Stimulated activated naive CD8-positive, alpha-beta T cell treated with anti-CD3 and anti-CD28 coated beads, Interleukin-15, amount 100 ng/mL, for 72 hours (primary cell): ENCODE measurements at regions not wholly inside any gene's neighbourhood (a gene's known extent, or its start where the extent isn't known, plus 50 kb on each side); places are given as distances from the start of the nearest gene placed in this dataset.
A peak's percentile ranks its signal among the peaks of the same experiment; 100 is the strongest.

ENCODE experiments used
- ATAC-seq: fragments of 150-1000 bp; cut with Tn5 transposase; 2 replicates; pipeline ENCODE4 v1.10.0; 2021; ENCODE audit warnings: mild to moderate bottlenecking, moderate library complexity
- DNase-seq, 2 donors: peaks; one replicate each; pipeline ENCODE4 v3.0.0; 2021 to 2022
- H3K27ac Mint-ChIP-seq, 2 donors: one replicate each; pipeline ENCODE4 v1.8.0; 2022; ENCODE audit warnings: mild to moderate bottlenecking in 2 of 2, mixed read lengths in 2 of 2, moderate library complexity in 2 of 2
- H3K27me3 Mint-ChIP-seq: one replicate; pipeline ENCODE4 v1.8.0; 2022; ENCODE audit warnings: mixed read lengths
- H3K4me1 Mint-ChIP-seq: one replicate; pipeline ENCODE4 v1.8.0; 2022; ENCODE audit warnings: mild to moderate bottlenecking, mixed read lengths
- H3K4me3 Mint-ChIP-seq, 2 donors: one replicate each; pipeline ENCODE4 v1.8.0; 2022; ENCODE audit warnings: mild to moderate bottlenecking in 2 of 2, mixed read lengths in 2 of 2, moderate library complexity in 1 of 2
- H3K9me3 Mint-ChIP-seq, 2 donors: one replicate each; pipeline ENCODE4 v1.8.0; 2022; ENCODE audit warnings: mixed read lengths in 2 of 2

- H3K27me3 Mint-ChIP-seq: no peaks in the 10 kb centered on the region
- peaks cover 63% of the 10 kb centered on the region for H3K4me1 Mint-ChIP-seq
- H3K9me3 Mint-ChIP-seq: peaks cover 4 to 8% of the 10 kb centered on the region in 2 donors
- ATAC-seq (no peak), DNase-seq (no peak)
- H3K4me3 Mint-ChIP-seq: no peak overlapping the region
- H3K27ac Mint-ChIP-seq: no peak overlapping the region
These were observed 59.4 kb upstream of the MGAT5 start for GRCh38 chr2:134194519-134194918.

DNA sequence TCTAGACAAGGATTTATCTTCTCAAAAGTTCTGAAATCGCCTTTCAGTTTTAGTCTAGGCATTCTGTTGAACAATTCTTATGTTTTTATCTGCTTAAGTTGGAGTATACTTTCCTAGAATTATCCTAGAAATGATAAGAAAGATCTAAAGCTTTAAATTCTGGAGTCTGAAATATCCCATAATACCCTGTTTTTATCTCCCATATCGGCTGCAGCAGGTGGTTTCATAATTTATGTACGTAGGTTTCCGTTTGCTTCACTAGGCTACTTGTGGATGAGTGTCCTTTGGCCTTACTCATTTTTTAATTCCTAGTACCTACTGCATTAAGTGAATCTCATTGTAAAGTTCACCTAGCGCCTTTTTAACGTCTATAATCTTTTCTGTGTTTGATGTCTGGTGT is 58.5 kb upstream of the MGAT5 start:
- DNase-seq: no peak
- H3K9me3 Mint-ChIP-seq: peaks cover 4 to 8% of the 10 kb centered on the region in 2 donors
- H3K27ac Mint-ChIP-seq: no peak overlapping the region
- no peak for ATAC-seq
- peak overlapping the region in 1 of 2 donors; percentile 45 for H3K4me3 Mint-ChIP-seq
- H3K4me1 Mint-ChIP-seq: peaks cover 58% of the 10 kb centered on the region
- no peaks in the 10 kb centered on the region for H3K27me3 Mint-ChIP-seq

- no peaks in the 10 kb centered on the region for H3K27me3 Mint-ChIP-seq
- H3K4me1 Mint-ChIP-seq: peaks cover 64% of the 10 kb centered on the region
- peak overlapping the region; percentile 59 to 91 for H3K27ac Mint-ChIP-seq
- ATAC-seq: no peak
- H3K4me3 Mint-ChIP-seq: peak overlapping the region; percentile 52 to 67
- peaks cover 0 to under 1% of the 10 kb centered on the region in 2 donors for H3K9me3 Mint-ChIP-seq
- no peak for DNase-seq
These were observed 56.4 kb upstream of the MGAT5 start for GRCh38 chr2:134197445-134197844.

- peak; percentile 54 for ATAC-seq
- Mint-ChIP-seq H3K9me3 (no peaks in the 10 kb centered on the region), H3K27me3 (no peaks in the 10 kb centered on the region), H3K27ac (peak overlapping the region; percentile 3 to 36), H3K4me1 (peaks cover 69% of the 10 kb centered on the region), H3K4me3 (peak overlapping the region; percentile 52 to 67)
- DNase-seq: no peak
These were observed 55.8 kb upstream of the MGAT5 start for GRCh38 chr2:134198006-134198634.

DNA sequence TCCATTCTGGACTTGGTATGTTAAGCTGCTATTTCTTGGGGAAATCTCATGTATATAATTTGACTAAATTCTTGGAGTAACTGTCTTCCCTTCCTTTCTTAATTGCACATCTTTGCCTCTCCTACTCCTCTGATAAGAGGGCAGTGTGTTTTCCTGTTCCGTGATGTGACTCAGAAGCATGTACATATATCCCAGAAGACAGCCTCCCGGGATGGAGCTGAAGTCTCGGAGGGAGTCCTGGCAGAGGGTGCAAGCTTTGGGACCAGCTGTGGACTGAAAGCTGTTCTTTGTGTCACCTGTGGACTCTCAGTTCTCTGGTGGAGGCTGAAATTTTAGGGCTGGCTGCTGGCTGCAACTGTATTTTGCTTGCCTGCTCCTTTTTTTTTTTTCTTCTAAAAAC is 54.7 kb upstream of the MGAT5 start:
- H3K27me3 Mint-ChIP-seq: no peaks in the 10 kb centered on the region
- H3K4me3 Mint-ChIP-seq: no peak overlapping the region
- H3K9me3 Mint-ChIP-seq: no peaks in the 10 kb centered on the region
- H3K4me1 Mint-ChIP-seq: peaks cover 67% of the 10 kb centered on the region
- H3K27ac Mint-ChIP-seq: no peak overlapping the region
- DNase-seq: no peak
- ATAC-seq: no peak

DNA sequence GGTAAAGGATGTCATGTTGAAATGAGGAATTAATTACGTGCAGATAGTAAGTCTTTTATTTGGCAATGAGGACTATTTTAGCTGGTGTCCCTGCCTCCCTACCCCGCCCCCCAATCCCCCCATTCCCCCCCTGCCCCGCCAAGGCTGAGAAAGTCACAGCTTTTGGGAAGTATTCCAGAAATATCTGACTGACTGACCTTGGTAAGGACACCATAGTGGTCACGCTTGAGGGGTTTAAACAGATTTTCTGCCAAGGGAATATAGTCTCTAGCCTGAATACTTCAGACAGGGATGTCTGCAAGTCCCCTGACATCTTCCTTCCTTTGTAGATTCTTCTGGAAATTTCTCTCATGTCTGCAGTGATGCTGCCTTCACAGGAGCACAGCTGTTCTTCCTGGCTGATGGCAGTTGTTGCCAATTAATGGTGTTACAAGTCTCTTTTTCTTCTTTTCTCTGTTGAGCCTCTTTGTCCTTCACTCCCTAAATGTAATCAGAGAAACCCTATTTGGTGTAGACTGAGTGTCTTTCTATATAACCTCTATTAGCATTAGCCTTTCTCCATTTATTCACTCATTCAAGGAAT is 53.7 kb upstream of the MGAT5 start:
- DNase-seq (no peak), ATAC-seq (no peak)
- Mint-ChIP-seq H3K27ac (no peak overlapping the region), H3K4me3 (no peak overlapping the region), H3K27me3 (no peaks in the 10 kb centered on the region), H3K9me3 (no peaks in the 10 kb centered on the region), H3K4me1 (peaks cover 57% of the 10 kb centered on the region)

DNA sequence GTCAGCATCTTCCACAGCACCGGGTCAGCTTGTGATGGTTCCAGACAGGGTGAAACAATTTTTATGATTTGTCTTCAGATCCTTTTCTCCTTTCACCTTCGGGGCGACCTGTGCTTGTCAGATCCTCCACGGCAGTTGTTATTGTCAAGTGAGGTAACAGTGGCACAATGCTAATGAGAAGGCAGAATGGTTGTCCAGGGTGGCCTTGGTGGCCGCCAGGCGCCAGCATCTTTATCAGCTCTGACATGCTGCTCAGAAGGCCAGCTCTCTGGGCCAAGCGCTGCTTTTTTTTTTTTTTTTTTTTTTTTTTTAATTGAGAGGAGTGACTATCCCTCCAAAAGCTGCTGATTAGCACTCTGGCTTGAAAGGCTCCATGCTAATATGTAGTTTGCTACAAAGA is 52.3 kb upstream of the MGAT5 start:
- Mint-ChIP-seq H3K27me3 (no peaks in the 10 kb centered on the region), H3K4me3 (no peak overlapping the region), H3K4me1 (peaks cover 44% of the 10 kb centered on the region), H3K27ac (no peak overlapping the region), H3K9me3 (no peaks in the 10 kb centered on the region)
- ATAC-seq (no peak), DNase-seq (no peak)

GRCh38 chr2:134202371-134202770 is 51.5 kb upstream of the MGAT5 start:
- Mint-ChIP-seq H3K27ac (peak overlapping the region in 1 of 2 donors; percentile 57), H3K27me3 (no peaks in the 10 kb centered on the region), H3K4me1 (peaks cover 36% of the 10 kb centered on the region), H3K9me3 (no peaks in the 10 kb centered on the region), H3K4me3 (no peak overlapping the region)
- no peak for DNase-seq
- ATAC-seq: no peak

GRCh38 chr2:134203175-134203574 is 50.7 kb upstream of the MGAT5 start:
- Mint-ChIP-seq H3K27me3 (no peaks in the 10 kb centered on the region), H3K4me1 (peaks cover 28% of the 10 kb centered on the region), H3K9me3 (no peaks in the 10 kb centered on the region), H3K27ac (no peak overlapping the region), H3K4me3 (no peak overlapping the region)
- ATAC-seq: no peak
- no peak for DNase-seq
